ENCODE measurements at regions not wholly inside any gene's neighbourhood (a gene's known extent, or its start where the extent isn't known, plus 50 kb on each side); places are given as distances from the start of the nearest gene placed in this dataset.

GRCh38 chr7:97307521-97308108 lies 190.1 kb downstream of the SDHAF3 start:
- TF ChIP-seq CTCF (IDR thresholded peaks at IDR 0.05) = no peak
- TF ChIP-seq POLR2A (IDR thresholded peaks at IDR 0.05) = no peak
